ENCODE measurements at regions not wholly inside any gene's neighbourhood (a gene's known extent, or its start where the extent isn't known, plus 50 kb on each side); places are given as distances from the start of the nearest gene placed in this dataset.

DNA sequence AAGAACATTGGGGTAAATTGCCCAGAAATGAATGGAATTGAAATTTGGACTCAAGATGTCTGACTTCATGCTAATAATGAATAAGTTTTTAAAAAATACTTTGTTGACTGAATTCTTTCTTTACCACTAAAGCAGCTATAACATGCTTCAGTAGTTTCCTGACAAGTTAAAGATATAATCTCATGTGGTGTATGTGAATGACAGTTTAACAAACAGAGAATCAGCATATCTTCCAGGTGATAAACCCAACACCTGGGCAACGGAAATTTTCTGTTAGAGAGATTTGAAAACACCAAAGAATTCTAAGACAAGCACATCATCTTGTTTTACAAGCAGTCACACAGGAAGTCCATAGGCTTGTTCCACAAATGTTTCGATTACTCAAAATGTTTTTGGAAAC lies 372.6 kb upstream of the VRK2 start (continued):
- TF ChIP-seq, protein P1, sequence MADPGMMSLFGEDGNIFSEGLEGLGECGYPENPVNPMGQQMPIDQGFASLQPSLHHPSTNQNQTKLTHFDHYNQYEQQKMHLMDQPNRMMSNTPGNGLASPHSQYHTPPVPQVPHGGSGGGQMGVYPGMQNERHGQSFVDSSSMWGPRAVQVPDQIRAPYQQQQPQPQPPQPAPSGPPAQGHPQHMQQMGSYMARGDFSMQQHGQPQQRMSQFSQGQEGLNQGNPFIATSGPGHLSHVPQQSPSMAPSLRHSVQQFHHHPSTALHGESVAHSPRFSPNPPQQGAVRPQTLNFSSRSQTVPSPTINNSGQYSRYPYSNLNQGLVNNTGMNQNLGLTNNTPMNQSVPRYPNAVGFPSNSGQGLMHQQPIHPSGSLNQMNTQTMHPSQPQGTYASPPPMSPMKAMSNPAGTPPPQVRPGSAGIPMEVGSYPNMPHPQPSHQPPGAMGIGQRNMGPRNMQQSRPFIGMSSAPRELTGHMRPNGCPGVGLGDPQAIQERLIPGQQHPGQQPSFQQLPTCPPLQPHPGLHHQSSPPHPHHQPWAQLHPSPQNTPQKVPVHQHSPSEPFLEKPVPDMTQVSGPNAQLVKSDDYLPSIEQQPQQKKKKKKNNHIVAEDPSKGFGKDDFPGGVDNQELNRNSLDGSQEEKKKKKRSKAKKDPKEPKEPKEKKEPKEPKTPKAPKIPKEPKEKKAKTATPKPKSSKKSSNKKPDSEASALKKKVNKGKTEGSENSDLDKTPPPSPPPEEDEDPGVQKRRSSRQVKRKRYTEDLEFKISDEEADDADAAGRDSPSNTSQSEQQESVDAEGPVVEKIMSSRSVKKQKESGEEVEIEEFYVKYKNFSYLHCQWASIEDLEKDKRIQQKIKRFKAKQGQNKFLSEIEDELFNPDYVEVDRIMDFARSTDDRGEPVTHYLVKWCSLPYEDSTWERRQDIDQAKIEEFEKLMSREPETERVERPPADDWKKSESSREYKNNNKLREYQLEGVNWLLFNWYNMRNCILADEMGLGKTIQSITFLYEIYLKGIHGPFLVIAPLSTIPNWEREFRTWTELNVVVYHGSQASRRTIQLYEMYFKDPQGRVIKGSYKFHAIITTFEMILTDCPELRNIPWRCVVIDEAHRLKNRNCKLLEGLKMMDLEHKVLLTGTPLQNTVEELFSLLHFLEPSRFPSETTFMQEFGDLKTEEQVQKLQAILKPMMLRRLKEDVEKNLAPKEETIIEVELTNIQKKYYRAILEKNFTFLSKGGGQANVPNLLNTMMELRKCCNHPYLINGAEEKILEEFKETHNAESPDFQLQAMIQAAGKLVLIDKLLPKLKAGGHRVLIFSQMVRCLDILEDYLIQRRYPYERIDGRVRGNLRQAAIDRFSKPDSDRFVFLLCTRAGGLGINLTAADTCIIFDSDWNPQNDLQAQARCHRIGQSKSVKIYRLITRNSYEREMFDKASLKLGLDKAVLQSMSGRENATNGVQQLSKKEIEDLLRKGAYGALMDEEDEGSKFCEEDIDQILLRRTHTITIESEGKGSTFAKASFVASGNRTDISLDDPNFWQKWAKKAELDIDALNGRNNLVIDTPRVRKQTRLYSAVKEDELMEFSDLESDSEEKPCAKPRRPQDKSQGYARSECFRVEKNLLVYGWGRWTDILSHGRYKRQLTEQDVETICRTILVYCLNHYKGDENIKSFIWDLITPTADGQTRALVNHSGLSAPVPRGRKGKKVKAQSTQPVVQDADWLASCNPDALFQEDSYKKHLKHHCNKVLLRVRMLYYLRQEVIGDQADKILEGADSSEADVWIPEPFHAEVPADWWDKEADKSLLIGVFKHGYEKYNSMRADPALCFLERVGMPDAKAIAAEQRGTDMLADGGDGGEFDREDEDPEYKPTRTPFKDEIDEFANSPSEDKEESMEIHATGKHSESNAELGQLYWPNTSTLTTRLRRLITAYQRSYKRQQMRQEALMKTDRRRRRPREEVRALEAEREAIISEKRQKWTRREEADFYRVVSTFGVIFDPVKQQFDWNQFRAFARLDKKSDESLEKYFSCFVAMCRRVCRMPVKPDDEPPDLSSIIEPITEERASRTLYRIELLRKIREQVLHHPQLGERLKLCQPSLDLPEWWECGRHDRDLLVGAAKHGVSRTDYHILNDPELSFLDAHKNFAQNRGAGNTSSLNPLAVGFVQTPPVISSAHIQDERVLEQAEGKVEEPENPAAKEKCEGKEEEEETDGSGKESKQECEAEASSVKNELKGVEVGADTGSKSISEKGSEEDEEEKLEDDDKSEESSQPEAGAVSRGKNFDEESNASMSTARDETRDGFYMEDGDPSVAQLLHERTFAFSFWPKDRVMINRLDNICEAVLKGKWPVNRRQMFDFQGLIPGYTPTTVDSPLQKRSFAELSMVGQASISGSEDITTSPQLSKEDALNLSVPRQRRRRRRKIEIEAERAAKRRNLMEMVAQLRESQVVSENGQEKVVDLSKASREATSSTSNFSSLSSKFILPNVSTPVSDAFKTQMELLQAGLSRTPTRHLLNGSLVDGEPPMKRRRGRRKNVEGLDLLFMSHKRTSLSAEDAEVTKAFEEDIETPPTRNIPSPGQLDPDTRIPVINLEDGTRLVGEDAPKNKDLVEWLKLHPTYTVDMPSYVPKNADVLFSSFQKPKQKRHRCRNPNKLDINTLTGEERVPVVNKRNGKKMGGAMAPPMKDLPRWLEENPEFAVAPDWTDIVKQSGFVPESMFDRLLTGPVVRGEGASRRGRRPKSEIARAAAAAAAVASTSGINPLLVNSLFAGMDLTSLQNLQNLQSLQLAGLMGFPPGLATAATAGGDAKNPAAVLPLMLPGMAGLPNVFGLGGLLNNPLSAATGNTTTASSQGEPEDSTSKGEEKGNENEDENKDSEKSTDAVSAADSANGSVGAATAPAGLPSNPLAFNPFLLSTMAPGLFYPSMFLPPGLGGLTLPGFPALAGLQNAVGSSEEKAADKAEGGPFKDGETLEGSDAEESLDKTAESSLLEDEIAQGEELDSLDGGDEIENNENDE (IDR thresholded peaks at IDR 0.05; ENCODE audit: insufficient replicate concordance, low read length): no peak
- TF ChIP-seq TCF12 (IDR thresholded peaks at IDR 0.05; ENCODE audit: low read depth, low read length) (no peak), JUND (IDR thresholded peaks at IDR 0.05; ENCODE audit: low read length) (no peak)

Data from H1 (cell line).